ENCODE measurements at regions not wholly inside any gene's neighbourhood (a gene's known extent, or its start where the extent isn't known, plus 50 kb on each side); places are given as distances from the start of the nearest gene placed in this dataset.
"Not testable (repeated sequence)": the region's sequence is repeated elsewhere in the genome, so short reads cannot be mapped to it uniquely, and the experiment has no call there.

- TF ChIP-seq ZBTB21 (CRISPR knock-in tag; IDR thresholded peaks at IDR 0.05; ENCODE audit: borderline replicate concordance); ZNF263 (CRISPR knock-in tag; IDR thresholded peaks at IDR 0.05; ENCODE audit: low read depth); USF2 (CRISPR knock-in tag; IDR thresholded peaks at IDR 0.05); CTCF (IDR thresholded peaks at IDR 0.05); ATF3 (CRISPR knock-in tag; conservative IDR thresholded peaks at IDR 0.05); JUN (CRISPR knock-in tag; IDR thresholded peaks at IDR 0.05); AR (CRISPR knock-in tag; IDR thresholded peaks at IDR 0.05); ZNF317 (CRISPR knock-in tag; IDR thresholded peaks at IDR 0.05; ENCODE audit: borderline replicate concordance, low read depth); SMAD4 (CRISPR knock-in tag; IDR thresholded peaks at IDR 0.05): not testable (repeated sequence)
Observed at GRCh38 chr22:16876339-16876738, 51.1 kb upstream of the XKR3 start.
